IMR-90 (cell line): ENCODE measurements at regions not wholly inside any gene's neighbourhood (a gene's known extent, or its start where the extent isn't known, plus 50 kb on each side); places are given as distances from the start of the nearest gene placed in this dataset.
A peak's percentile ranks its signal among the peaks of the same experiment; 100 is the strongest.

Source experiments
- ATAC-seq: fragments of 200-7000 bp; cut with Tn5 transposase; 2 replicates; pipeline ENCODE4 v1.9.1; 2020; ENCODE audit warnings: low read depth, mild to moderate bottlenecking, moderate library complexity
- BruUV-seq: library from RNA; stranded (reverse); fragments of 400-500 nt; replicated peaks from 2 replicates; lab custom pipeline; 2021; lab: Mats Ljungman, UMichigan
- CTCF ChIA-PET: fragments of 300-600 bp; formaldehyde crosslinking; extraction: SDS; loops from one replicate; lab custom pipeline; 2021; ENCODE audit warnings: antibody characterized with exemption; lab: Yijun Ruan, JAX
- POLR2A ChIA-PET: fragments of 300-600 bp; sonication (Branson Sonifier 250); formaldehyde crosslinking; loops from one replicate; lab custom pipeline; 2022; ENCODE audit warnings: antibody characterized with exemption; ENCODE audit not compliant: unreplicated experiment; lab: Charles Lee
- DNase-seq: peaks from one replicate; pipeline ENCODE4 v3.0.0; 2013
- H2AFZ ChIP-seq: replicated peaks from 2 replicates; pipeline ENCODE3; 2013; ENCODE audit warnings: low read length, mild to moderate bottlenecking; ENCODE audit not compliant: poor library complexity
- H2AK5ac ChIP-seq: 2 replicates; pipeline ENCODE4 v1.6.1; 2013; ENCODE audit warnings: low read depth, low read length, inconsistent platforms
- H2AK9ac ChIP-seq: replicated peaks from 2 replicates; pipeline ENCODE3; 2013; ENCODE audit warnings: mild to moderate bottlenecking, low read depth, low read length, moderate library complexity; ENCODE audit not compliant: poor library complexity
- H2BK120ac ChIP-seq: 2 replicates; pipeline ENCODE4 v1.6.1; 2013; ENCODE audit warnings: low read depth, low read length, inconsistent platforms
- H2BK15ac ChIP-seq: 3 replicates; pipeline ENCODE4 v1.6.1; 2013; ENCODE audit warnings: low read depth, low read length, inconsistent platforms
- H2BK20ac ChIP-seq: 2 replicates; pipeline ENCODE4 v1.6.1; 2013; ENCODE audit warnings: low read depth, mild to moderate bottlenecking, inconsistent platforms, low read length, moderate library complexity
- H2BK5ac ChIP-seq: 2 replicates; pipeline ENCODE4 v1.6.1; 2013; ENCODE audit warnings: mild to moderate bottlenecking, low read depth, low read length, inconsistent platforms; ENCODE audit not compliant: poor library complexity, severe bottlenecking
- H3K14ac ChIP-seq: replicated peaks from 2 replicates; pipeline ENCODE4 v1.6.1; 2013; ENCODE audit warnings: low read depth, low read length, inconsistent platforms
- H3K18ac ChIP-seq: 2 replicates; pipeline ENCODE4 v1.6.1; 2013; ENCODE audit warnings: low read depth, low read length, control low read depth
- H3K23ac ChIP-seq: 2 replicates; pipeline ENCODE4 v1.6.1; 2013; ENCODE audit warnings: low read depth, low read length, inconsistent platforms
- H3K27ac ChIP-seq: 2 replicates; pipeline ENCODE4 v1.5.1; 2013; ENCODE audit warnings: mild to moderate bottlenecking, control low read depth, low read length; ENCODE audit not compliant: insufficient read depth
- H3K27me3 ChIP-seq: 2 replicates; pipeline ENCODE4 v1.6.1; 2013; ENCODE audit warnings: low read length; ENCODE audit not compliant: control insufficient read depth, insufficient read depth
- H3K36me3 ChIP-seq: 2 replicates; pipeline ENCODE4 v1.6.1; 2013; ENCODE audit warnings: low read length, mixed read lengths; ENCODE audit not compliant: control insufficient read depth, insufficient read depth
- H3K4ac ChIP-seq: 2 replicates; pipeline ENCODE4 v1.6.1; 2013; ENCODE audit warnings: low read depth, low read length, inconsistent platforms
- H3K4me1 ChIP-seq: 2 replicates; pipeline ENCODE4 v1.6.1; 2013; ENCODE audit warnings: low read length, mixed read lengths; ENCODE audit not compliant: control insufficient read depth, insufficient read depth
- H3K4me2 ChIP-seq: 2 replicates; pipeline ENCODE4 v1.6.1; 2013; ENCODE audit warnings: low read depth, mild to moderate bottlenecking, control low read depth, low read length, moderate library complexity
- H3K4me3 ChIP-seq: 2 replicates; pipeline ENCODE4 v1.5.1; 2013; ENCODE audit warnings: low read depth, mild to moderate bottlenecking, control low read depth, low read length, moderate library complexity; ENCODE audit not compliant: insufficient read depth
- H3K56ac ChIP-seq: 2 replicates; pipeline ENCODE4 v1.6.1; 2013; ENCODE audit warnings: low read length, inconsistent platforms; ENCODE audit not compliant: insufficient read depth; ENCODE audit errors: extremely low read depth
- H3K79me1 ChIP-seq, 2 experiments: 2 replicates each; pipeline ENCODE4 v1.6.1; 2013; ENCODE audit warnings: low read length in 2 of 2, inconsistent platforms in 1 of 2, low read depth in 1 of 2
- H3K9ac ChIP-seq: 2 replicates; pipeline ENCODE4 v1.6.1; 2013; ENCODE audit warnings: low read depth, low read length, control low read depth
- H3K9me1 ChIP-seq: 2 replicates; pipeline ENCODE4 v1.6.1; 2013; ENCODE audit warnings: low read length, inconsistent platforms; ENCODE audit not compliant: insufficient read depth
- H3K9me3 ChIP-seq: 2 replicates; pipeline ENCODE4 v1.6.1; 2013; ENCODE audit warnings: low read length; ENCODE audit not compliant: control insufficient read depth, insufficient read depth
- H4K20me1 ChIP-seq: 2 replicates; pipeline ENCODE4 v1.6.1; 2013; ENCODE audit warnings: low read length, inconsistent platforms; ENCODE audit not compliant: insufficient read depth
- H4K5ac ChIP-seq: 2 replicates; pipeline ENCODE4 v1.6.1; 2013; ENCODE audit warnings: mild to moderate bottlenecking, low read depth, low read length, control low read depth
- H4K8ac ChIP-seq, 2 experiments: 2 replicates each; pipeline ENCODE4 v1.6.1; 2013; ENCODE audit warnings: low read depth in 2 of 2, low read length in 2 of 2, control low read depth in 1 of 2, inconsistent platforms in 1 of 2
- H4K91ac ChIP-seq: 2 replicates; pipeline ENCODE4 v1.6.1; 2013; ENCODE audit warnings: low read depth, low read length, inconsistent platforms; ENCODE audit not compliant: insufficient read depth
- BHLHE40 ChIP-seq: fragments of 150-350 bp; IDR thresholded peaks from 2 replicates; pipeline ENCODE4 v1.6.1; 2016; ENCODE audit warnings: mild to moderate bottlenecking, low read depth, low read length
- CHD1 ChIP-seq: IDR thresholded peaks from 2 replicates; pipeline ENCODE4 v1.6.1; 2012; ENCODE audit warnings: low read depth, low read length, improper control_type of control experiment
- ELK1 ChIP-seq: fragments of 150-350 bp; IDR thresholded peaks from 2 replicates; pipeline ENCODE4 v1.6.1; 2016; ENCODE audit warnings: low read depth, mild to moderate bottlenecking, low read length, moderate library complexity, borderline replicate concordance
- MAFK ChIP-seq: IDR thresholded peaks from 2 replicates; pipeline ENCODE4 v1.6.1; 2012; ENCODE audit warnings: low read depth, low read length, improper control_type of control experiment
- RAD21 ChIP-seq: IDR thresholded peaks from 2 replicates; pipeline ENCODE4 v1.6.1; 2012; ENCODE audit warnings: low read length, improper control_type of control experiment
- SMC3 ChIP-seq: fragments of 150-350 bp; IDR thresholded peaks from 2 replicates; pipeline ENCODE4 v1.6.1; 2016; ENCODE audit warnings: low read depth, mild to moderate bottlenecking, antibody characterized with exemption, low read length, moderate library complexity
- WGBS, 2 experiments: methylation state at CpG; one replicate each; pipeline versions ENCODE4 v1.1.5 to v1.1.7; 2013; ENCODE audit warnings: missing lambda C conversion rate in 2 of 2; ENCODE audit not compliant: insufficient read length in 1 of 2; ENCODE audit errors: extremely low coverage in 2 of 2; 5-methylcytosine and 5-hydroxymethylcytosine counted together
- dilution Hi-C: fragments of 300-500 bp; cut with HindIII; formaldehyde crosslinking; loops from one replicate; pipeline ENCODE4 v1.14.3; 2018; ENCODE audit warnings: low sequenced_read_pairs; ENCODE audit not compliant: unreplicated experiment
- in situ Hi-C: fragments of 300-500 bp; cut with MboI; formaldehyde crosslinking; loops from 3 replicates; pipeline ENCODE4 v1.14.3; 2019; ENCODE audit warnings: low sequenced_read_pairs, inconsistent platforms, mixed read lengths
- intact Hi-C: fragments of 100-400 bp; cut with micrococcal nuclease; formaldehyde crosslinking; loops from 2 replicates; pipeline ENCODE4 v1.10.0; 2022

- no peak for TF ChIP-seq BHLHE40
These were observed 254.6 kb downstream of the PTEN start (continued) for GRCh38 chr10:88117869-88118632.

DNA sequence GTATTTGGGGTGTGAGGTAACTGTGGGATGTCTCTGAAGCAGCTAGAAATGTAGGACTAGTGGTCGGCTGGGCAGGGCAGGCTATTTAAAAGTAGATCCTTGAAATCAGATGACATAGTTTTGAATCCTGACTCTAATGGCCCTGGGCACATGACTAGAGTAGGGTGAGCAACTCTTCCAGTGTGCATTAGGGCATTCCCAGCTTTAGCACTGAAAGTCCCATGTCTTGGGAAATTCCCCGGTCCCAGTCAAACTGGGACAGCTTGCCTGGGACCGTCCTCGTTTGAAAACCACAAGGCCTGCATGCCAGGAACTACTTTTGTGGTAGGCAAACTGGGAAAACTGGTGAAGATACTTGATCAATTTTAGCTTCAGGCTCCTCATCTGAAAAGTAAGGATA, 255.3 kb downstream of the PTEN start:
- peaks cover 0 to 4% of the 10 kb centered on the region in 2 experiments; a peak in 1 of 4 replicates for H3K79me1 ChIP-seq
- H3K27ac ChIP-seq: no peak overlapping the region
- peaks cover 3% of the 10 kb centered on the region; the same call in 1 of the 2 replicates for H4K20me1 ChIP-seq
- H2AFZ ChIP-seq: no peak overlapping the region
- H3K9me1 ChIP-seq: peaks cover 14% of the 10 kb centered on the region
- no peak overlapping the region for H4K8ac ChIP-seq
- POLR2A ChIA-PET: no interaction called here
- H3K27me3 ChIP-seq: no peaks in the 10 kb centered on the region
- H2BK120ac ChIP-seq: peak overlapping the region; percentile 17; the same call in 1 of the 2 replicates
- H3K14ac ChIP-seq: peak overlapping the region; percentile 33; the same call in 1 of the 2 replicates
- no peak overlapping the region for H2AK9ac ChIP-seq
- ATAC-seq: no peak
- intact Hi-C loops: loop anchor here (5.0 kb wide), 1 partner anchor 256 kb away; the partner anchor contains the start of genes KLLN and PTEN
- no peak for DNase-seq
- in situ Hi-C loops: no loop called here
- H3K18ac ChIP-seq: no peak overlapping the region
- no peaks in the 10 kb centered on the region for H3K9me3 ChIP-seq
- CTCF ChIA-PET: interaction anchor here (1.2 kb wide), 1 partner anchor 10 kb away, joined by 3 read pairs; no protein-coding TSS in a partner anchor
- 0 out of 3 replicates have a peak overlapping the region, but pooled peaks have one; percentile 19 for H2BK15ac ChIP-seq
- no peak overlapping the region for H3K9ac ChIP-seq
- H2AK5ac ChIP-seq: no peak overlapping the region
- H4K5ac ChIP-seq: no peak overlapping the region
- TF ChIP-seq ELK1 (no peak), RAD21 (no peak), SMC3 (no peak), CHD1 (no peak), MAFK (no peak)
- no peaks in the 10 kb centered on the region for H3K36me3 ChIP-seq
- WGBS, 2 experiments: 90% methylated on average over 1 of the region's 4 CpGs; no CpG with 5 or more reads in 1 of the 2 experiments
- H4K91ac ChIP-seq: no peak overlapping the region
- no peak overlapping the region for H3K23ac ChIP-seq
- no peak overlapping the region for H2BK20ac ChIP-seq
- no peak overlapping the region for H3K4me3 ChIP-seq
- 0 out of 2 replicates have a peak overlapping the region, but pooled peaks have one; percentile 15 for H3K4ac ChIP-seq
- no peak overlapping the region for H3K56ac ChIP-seq
- no TSS peak for BruUV-seq
- dilution Hi-C loops: no loop called here
- H3K4me1 ChIP-seq: peaks cover 17% of the 10 kb centered on the region
- H2BK5ac ChIP-seq: no peak overlapping the region
- no peak overlapping the region for H3K4me2 ChIP-seq
